Activated naive CD4-positive, alpha-beta T cell treated with Interleukin-2 at 50 U/mL for 16 hours (primary cell): ENCODE measurements at regions not wholly inside any gene's neighbourhood (a gene's known extent, or its start where the extent isn't known, plus 50 kb on each side); places are given as distances from the start of the nearest gene placed in this dataset.
A peak's percentile ranks its signal among the peaks of the same experiment; 100 is the strongest.

ENCODE experiments used
- DNase-seq: peaks from one replicate; pipeline ENCODE4 v3.0.0-alpha.2; 2020

DNA sequence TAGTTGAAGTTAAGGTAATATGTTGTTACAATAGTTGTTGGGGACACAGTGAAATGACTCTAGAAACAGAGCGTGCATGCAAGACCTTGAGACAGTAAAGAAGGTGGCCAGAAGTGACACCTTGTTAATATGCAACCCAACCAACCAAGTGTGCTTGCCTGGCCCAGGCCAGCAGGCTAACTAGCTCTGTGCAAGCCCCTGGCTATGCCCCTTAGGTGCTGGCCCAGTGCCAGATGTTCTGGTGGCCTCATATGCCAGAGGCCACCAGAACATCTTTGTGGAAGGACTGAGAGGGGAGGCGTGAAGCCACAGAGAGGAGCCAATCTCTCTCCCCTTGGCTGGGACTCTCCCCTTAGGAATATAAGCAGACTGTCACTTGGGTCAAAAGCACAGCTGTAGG, 111.2 kb upstream of the JUN start:
- no peak for DNase-seq

- no peak for DNase-seq
Measured at GRCh38 chr1:58895559-58896145, 111.8 kb upstream of the JUN start.

- no peak for DNase-seq
Measured at GRCh38 chr1:58896246-58897183, 112.7 kb upstream of the JUN start.

- DNase-seq = no peak
Measured at GRCh38 chr1:58898739-58899586, 115.1 kb upstream of the JUN start.

GRCh38 chr1:58899587-58900271, 115.9 kb upstream of the JUN start:
- no peak for DNase-seq

DNA sequence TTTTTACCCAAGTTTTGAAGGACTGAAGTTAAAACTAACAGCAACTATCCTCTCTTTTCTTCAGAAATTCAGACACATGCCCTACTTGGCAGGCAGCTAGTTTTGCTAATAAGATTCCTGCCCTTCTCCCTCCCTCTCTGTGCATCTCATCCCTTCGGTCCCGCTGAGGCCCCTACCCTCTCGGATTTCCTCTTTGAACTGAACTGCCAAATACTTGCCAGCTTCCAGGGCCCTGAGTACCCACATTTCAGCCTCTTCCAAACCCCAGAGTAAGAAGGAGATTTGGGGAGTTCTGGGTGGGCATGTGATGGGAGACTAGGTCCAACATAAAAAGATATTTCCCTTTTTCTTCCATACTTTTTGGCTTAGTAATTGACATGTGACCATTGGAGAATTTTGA, 116.5 kb upstream of the JUN start:
- no peak for DNase-seq

- DNase-seq = no peak
Measured at GRCh38 chr1:58901008-58901407, 117.2 kb upstream of the JUN start.

GRCh38 chr1:58902830-58903513, 119.1 kb upstream of the JUN start:
- no peak for DNase-seq

- DNase-seq = peak; percentile 86
Measured at GRCh38 chr1:58903514-58904298, 119.9 kb upstream of the JUN start.

GRCh38 chr1:58904299-58905125, 120.7 kb upstream of the JUN start:
- no peak for DNase-seq

DNA sequence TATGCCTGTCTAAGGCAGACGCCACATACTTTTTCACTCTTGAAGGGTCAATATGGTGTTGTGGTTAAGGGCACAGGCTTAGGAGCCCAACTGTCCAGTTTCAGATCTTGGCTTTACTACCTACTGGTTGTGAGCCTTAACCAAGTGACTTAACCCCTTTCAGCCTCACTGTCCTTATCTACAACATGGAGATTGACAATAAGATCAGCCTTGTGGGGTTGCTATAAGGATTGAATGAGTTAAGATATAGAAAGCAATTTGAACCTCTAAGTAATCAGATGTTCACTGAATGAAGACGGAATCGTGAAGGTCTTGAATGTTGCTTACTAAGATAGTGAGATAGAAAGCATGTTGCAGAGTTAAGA, 121.3 kb upstream of the JUN start:
- no peak for DNase-seq

DNA sequence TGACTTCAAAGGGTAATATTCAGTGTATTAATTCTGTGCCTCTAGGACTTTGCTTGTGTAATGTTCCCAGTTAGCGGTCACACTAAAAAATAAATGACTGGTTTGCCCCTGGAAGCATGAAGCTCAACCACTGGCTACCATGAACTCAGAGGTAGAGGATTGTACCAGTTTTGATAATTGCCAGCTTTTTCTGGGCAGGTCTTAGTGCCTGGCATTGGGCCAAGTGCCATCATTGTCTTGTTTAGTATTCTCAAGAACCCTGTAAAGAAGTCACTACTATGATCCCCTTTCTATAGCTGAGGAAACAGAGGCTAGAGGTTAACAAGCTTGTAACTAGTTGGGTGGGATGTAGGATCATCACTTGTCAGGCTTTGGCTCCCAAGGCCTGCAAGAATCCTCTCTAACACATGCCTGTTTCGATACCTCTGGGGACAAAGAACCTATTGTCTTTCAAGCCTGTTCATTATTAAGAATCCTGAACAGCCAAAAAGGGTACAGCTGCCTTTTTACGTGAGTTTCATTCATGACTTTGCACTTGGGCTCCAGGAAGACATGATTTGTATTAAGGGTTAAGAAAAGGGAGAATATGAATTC, 121.9 kb upstream of the JUN start:
- DNase-seq = no peak

- DNase-seq = no peak
Measured at GRCh38 chr1:58907398-58907797, 123.6 kb upstream of the JUN start.

DNA sequence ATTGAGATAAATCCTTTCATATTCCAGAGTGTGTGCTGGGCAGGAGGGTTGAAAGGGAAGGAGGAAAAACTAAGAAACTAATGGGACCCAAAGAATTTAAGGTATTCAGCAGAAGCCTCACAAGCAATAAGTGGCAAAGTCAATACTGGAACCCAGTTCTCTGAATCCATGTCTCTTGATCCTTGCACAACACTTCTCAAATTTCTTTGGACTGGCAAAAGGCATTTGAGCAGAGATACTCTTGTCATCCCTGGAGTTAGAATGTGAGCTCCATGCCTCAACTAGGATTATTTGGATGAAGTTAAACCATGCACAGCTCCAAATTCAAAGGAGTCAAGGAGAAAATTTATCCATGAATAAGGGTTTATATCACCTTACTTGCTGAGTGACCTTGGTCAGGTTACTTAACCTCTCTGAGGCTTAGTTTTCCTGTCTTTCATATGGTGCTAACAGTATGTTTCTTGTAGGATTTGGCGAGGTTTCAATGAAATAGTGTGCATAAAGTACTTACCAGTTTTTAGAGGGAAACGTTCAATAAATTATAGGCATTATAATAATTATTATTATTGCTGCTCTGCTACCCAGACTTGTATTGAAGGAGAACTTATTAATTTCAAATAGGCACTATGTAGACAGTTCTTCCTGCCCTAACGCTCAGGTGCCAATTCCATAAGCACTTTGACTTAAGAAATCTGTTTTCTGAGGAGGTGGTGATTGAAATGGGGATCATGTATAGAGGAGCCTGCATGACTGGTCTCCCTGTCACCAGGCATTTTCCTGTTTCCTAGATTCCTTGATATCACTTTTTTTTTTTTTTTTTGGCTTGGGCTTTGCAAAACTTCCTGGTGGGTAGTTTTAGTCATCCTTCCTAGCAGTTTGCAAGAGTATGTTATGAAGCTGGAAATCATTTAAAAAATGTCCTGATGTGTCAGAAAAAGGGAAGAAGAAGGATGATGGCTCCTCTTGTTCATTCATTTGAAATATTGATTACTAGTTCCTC, 125.0 kb upstream of the JUN start:
- DNase-seq = no peak

GRCh38 chr1:58909914-58910681, 126.3 kb upstream of the JUN start:
- DNase-seq = no peak

GRCh38 chr1:58911841-58912499, 128.1 kb upstream of the JUN start:
- DNase-seq = no peak

GRCh38 chr1:58914925-58915324, 131.1 kb upstream of the JUN start:
- no peak for DNase-seq

DNA sequence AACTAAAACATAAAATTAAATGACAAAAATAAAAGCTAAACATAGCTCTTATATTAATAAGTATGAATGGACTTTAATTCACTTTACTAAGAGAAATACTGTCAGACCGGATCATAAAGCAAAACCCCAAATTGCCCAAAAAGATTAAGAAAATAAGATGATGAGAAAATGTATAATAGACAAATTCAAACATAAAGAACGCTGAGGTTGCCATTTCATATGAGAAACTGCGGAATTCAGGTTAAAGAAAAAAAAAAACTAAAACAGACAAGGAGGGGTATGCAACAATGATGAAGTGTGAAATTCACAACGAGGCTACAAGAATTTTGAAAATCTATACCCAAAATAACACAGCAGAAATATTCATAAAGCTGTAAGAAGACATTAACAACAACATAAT, 133.6 kb upstream of the JUN start:
- DNase-seq = no peak
